GM21825 (cell line): ENCODE measurements at regions not wholly inside any gene's neighbourhood (a gene's known extent, or its start where the extent isn't known, plus 50 kb on each side); places are given as distances from the start of the nearest gene placed in this dataset.
"Not testable (repeated sequence)": the region's sequence is repeated elsewhere in the genome, so short reads cannot be mapped to it uniquely, and the experiment has no call there.

Source experiments
- ATAC-seq: cut with Tn5 transposase; IDR thresholded peaks from one replicate; pipeline ENCODE4 v1.9.1; 2021; ENCODE audit warnings: mild to moderate bottlenecking, moderate library complexity; ENCODE audit not compliant: unreplicated experiment

DNA sequence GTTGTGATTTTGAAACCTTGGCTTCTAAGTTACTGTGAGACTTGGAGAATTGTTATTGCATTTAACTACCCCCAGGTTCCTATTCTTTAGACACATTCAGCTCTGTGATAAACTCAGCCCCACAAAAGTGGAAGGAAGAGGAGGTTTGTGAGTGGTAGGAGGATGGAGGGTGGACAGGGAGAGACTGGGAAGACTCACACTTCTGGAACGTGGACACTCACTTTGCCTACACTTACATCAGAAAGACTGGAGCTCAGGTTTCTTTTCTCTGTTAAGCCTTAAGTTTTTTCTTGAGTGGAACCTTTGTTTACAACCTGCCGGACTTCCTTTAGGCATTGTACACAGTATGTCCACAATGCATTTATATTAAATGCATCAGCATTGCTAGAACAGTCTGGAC is 99.0 kb downstream of the AREG start:
- no peak for ATAC-seq

GRCh38 chr4:74544655-74545361 is 99.9 kb downstream of the AREG start:
- no peak for ATAC-seq

DNA sequence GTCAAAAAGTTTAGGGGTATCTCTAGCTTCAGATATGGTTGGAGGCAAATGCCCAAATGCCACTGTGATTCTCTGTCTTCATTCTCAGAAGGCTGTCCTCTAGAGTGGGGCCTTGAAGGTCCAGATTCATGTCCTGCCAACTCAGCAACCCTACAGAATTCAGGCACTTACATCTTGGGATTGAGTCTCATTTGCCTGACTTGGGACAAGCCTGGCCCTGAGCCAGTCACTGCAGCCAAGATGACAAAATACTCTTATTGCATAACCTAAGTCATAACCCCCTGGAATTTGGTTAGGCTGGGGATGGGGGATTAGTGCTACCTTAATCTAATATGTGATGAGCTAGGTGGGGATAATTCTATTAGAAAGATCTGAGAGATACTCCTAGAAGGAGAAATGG is 100.5 kb downstream of the AREG start:
- no peak for ATAC-seq

DNA sequence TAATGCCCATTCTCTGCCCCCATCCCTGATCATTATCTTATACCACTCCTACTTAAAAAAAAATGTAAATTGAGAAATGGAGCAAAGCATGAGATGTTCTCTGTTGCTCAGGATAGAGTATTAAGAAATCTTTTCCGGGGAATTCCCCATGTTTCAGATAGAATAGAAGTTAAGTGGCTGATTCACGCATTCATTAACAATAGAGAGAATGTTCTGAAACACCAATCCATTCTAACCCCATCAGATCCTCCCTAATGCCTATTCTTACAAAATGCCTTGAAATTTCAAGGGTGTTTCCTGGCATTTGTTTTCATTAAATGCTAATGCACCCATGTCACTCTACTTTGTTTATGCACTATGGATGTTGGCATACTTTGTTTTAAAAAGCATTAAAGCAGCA is 101.1 kb downstream of the AREG start:
- ATAC-seq: no peak

DNA sequence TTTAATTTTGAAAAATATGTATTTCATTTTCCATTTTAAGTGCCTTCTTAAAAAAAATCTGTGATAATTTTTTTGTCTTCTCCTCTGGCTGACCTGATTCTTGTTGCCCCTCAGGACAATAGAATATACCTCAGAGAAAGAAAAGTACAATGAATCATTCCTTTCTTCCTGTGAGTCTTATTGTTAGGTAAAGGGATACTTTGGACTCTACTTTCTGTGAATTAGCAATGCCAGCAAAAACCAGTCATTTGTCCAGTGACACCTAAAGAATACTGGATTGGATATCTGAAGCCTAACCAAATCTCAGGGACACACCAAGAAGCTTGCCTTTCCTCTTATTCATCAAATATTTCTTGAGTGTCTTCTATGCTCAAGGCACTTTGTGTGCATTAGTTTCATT is 102.1 kb downstream of the AREG start:
- ATAC-seq: no peak

GRCh38 chr4:74548561-74548960 is 103.6 kb downstream of the AREG start:
- no peak for ATAC-seq

- no peak for ATAC-seq
Observed at GRCh38 chr4:74549936-74550335, 105.0 kb downstream of the AREG start.

GRCh38 chr4:74555231-74555630 is 110.3 kb downstream of the AREG start:
- ATAC-seq: no peak

DNA sequence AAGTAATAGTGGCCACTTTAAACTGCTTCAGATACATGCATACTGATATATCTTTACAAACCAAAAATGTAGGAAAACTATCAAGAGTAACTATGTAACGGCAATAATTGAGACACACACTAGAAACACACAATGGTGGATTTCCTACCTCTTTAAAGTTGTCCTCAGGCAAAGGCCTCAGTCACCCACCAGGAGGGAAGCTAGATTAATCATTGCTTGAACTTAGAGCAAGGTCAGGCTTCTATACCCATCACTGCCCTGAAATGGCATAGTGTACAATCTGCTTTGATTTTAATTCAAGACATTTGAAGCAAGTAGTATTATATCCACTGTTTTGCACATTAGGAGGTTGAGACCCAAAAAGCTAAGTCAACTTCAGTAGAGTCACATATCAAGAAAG is 110.9 kb downstream of the AREG start:
- ATAC-seq: no peak

DNA sequence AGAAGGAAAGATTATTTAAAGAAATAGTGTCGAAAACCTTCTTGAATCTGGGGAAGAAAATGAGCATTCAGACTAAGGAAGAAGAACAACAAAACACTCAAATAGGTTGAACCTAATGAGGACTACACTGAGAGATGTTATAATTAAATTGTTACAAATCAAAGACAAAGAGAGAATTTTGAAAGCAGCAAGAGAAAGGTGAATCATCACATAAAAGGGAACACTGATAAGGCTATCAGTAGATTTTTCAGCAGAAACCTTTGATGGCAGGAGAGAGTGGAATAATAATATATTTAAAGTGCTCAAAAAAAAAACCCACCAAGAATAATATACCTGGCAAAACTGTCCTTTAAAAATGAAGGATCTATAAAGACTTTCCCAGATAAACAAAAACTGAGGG is 114.9 kb downstream of the AREG start:
- ATAC-seq: no peak

- no peak for ATAC-seq
Observed at GRCh38 chr4:74567981-74568380, 123.0 kb downstream of the AREG start.

- ATAC-seq: no peak
Observed at GRCh38 chr4:74570095-74570494, 125.2 kb downstream of the AREG start.

DNA sequence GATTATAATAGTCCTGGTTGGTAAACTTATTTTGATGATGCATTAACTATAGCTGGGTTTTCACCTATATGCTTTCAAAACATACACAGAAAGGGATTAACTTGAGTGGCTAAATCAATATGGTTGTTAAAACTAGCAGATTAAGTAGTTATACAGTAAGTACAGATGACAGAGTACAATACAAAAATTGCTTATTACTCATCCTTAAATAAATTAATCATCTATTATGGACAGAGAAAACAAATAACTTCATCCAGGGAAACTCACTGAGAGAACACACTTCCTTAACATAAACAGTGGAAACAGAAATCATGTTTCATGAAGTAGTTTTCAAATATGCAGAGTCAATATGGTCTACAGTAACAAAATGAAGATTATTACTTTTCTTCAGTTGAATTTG is 133.4 kb downstream of the AREG start:
- no peak for ATAC-seq

GRCh38 chr4:74578865-74579264 is 133.9 kb downstream of the AREG start:
- ATAC-seq: not testable (repeated sequence)

DNA sequence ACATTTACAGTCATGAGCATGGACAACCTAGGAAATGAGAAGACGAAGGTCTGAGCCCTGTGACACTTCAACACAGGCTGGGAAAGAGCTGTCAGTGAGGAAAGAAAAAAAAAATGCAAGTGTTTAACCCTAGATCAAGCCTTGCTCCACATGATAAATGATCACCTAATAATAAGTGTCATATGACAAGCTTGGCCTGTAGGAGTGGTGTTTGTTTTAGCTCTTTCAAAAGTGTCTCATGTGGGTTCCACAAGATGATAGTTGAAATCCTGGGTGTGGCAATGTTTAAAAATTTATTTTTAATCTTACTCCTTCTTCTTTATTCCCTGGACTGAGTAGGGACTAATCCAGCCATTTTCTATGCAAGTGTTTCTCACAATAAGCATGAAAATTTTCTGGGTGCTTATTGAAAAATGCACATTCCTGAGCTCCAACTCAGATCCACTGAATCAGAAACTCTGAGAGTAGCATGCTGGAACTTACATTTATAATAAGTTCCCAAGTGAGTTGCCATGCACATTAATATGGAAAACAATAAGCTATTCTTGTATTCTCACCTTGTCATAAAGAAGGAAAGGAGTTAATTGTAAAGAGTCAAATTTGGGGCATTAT is 138.3 kb downstream of the AREG start:
- ATAC-seq: no peak

DNA sequence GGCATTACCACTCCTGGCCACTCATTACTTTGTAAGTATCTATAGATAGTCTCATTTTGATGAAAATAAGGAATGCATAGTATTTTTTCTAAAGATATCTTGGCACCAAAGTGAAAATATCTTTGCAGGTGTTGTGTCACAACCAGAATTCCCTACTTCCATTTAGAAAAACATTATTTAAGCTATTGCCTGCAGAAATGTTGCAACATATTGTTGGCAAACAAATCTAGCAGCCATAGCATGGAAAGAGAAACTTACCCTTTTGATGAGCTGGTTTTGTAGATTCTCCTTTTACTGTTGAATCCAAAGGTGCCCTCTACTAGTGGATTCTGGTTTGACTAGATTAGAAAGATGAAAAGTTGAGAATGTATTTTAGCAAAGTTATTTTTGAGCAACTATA is 138.8 kb downstream of the AREG start:
- no peak for ATAC-seq

GRCh38 chr4:74588350-74588749 is 143.4 kb downstream of the AREG start:
- ATAC-seq: no peak

GRCh38 chr4:74590476-74590875 is 145.5 kb downstream of the AREG start:
- no peak for ATAC-seq

GRCh38 chr4:74598611-74599325 is 153.8 kb downstream of the AREG start:
- ATAC-seq: no peak

GRCh38 chr4:74603186-74603585 is 158.2 kb downstream of the AREG start:
- ATAC-seq: no peak

- ATAC-seq: no peak
Observed at GRCh38 chr4:74608151-74608949, 163.4 kb downstream of the AREG start.
